ENCODE measurements at regions not wholly inside any gene's neighbourhood (a gene's known extent, or its start where the extent isn't known, plus 50 kb on each side); places are given as distances from the start of the nearest gene placed in this dataset.

DNA sequence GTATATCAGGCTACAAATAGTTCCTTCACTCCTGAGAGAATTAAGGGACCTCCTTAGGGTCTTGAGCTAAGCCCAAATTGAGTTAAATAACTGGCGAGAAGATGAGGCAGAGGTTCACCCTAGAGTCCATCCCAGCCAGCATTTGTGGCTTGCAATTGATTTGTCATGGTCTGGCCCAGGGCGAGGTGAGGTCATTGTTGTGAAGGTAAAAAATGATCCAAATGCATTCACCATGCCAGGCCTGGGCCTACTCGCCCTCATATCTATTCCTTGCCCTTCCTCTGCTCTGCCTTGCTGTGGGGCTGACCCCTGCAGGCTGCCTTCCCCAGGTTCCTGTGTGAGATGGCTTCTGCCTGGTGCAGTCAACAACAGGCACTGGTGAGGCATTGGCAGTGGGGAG is 207.2 kb downstream of the ZNF365 start (continued):
- TF ChIP-seq, protein P1, sequence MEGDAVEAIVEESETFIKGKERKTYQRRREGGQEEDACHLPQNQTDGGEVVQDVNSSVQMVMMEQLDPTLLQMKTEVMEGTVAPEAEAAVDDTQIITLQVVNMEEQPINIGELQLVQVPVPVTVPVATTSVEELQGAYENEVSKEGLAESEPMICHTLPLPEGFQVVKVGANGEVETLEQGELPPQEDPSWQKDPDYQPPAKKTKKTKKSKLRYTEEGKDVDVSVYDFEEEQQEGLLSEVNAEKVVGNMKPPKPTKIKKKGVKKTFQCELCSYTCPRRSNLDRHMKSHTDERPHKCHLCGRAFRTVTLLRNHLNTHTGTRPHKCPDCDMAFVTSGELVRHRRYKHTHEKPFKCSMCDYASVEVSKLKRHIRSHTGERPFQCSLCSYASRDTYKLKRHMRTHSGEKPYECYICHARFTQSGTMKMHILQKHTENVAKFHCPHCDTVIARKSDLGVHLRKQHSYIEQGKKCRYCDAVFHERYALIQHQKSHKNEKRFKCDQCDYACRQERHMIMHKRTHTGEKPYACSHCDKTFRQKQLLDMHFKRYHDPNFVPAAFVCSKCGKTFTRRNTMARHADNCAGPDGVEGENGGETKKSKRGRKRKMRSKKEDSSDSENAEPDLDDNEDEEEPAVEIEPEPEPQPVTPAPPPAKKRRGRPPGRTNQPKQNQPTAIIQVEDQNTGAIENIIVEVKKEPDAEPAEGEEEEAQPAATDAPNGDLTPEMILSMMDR (conservative IDR thresholded peaks at IDR 0.05; ENCODE audit: low read depth in 2 of 2), result no peak
- TF ChIP-seq ZNF114 (CRISPR knock-in tag; IDR thresholded peaks at IDR 0.05), result no peak

DNA sequence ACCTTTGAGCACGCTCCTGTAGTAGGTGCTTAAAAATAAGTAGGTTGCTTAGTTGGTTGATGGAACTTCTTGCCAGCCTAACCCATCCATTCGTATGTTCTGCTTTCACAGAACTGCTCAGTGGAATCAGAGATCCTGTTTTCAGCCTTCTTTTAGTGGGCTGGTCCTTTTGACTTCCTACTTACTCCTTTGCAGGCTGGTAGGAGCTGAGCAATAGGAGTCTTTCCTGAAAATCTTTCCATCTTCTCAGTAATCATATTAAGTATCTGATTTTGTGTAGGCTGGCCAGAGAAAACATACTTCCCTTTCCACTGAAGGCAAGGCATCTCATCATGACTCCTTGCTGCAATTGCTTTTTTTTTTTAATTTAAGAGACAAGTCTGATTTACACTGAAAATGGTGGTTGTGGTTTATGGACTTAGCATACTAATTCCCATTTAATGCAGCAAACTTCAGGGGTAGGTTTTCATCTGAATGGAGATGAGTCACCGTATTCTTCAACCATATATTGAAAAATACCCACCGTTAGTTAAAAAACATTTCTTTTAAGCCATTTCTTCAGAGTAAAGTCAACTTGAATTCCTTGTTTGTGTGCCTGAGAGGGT is 208.0 kb downstream of the ZNF365 start:
- Mint-ChIP-seq H3K4me1 (no peaks in the 10 kb centered on the region), H3K27ac (no peak overlapping the region), H3K27me3 (ENCODE audit: insufficient read depth, low read depth, poor library complexity) (no peaks in the 10 kb centered on the region), H3K9me3 (no peaks in the 10 kb centered on the region), H3K36me3 (ENCODE audit: low read depth) (no peaks in the 10 kb centered on the region), H3K4me3 (no peak overlapping the region)
- Histone ChIP-seq H3K27me3 (ENCODE audit: insufficient read depth) (no peaks in the 10 kb centered on the region), H3K9me2 (ENCODE audit: insufficient read depth) (peaks cover 15% of the 10 kb centered on the region; the same call in 1 of the 2 replicates), H2AFZ (no peak overlapping the region), H3K4me1 (ENCODE audit: insufficient read depth) (no peaks in the 10 kb centered on the region), H3K4me2 (no peak overlapping the region), H3F3A (replicated peaks; ENCODE audit: low read depth) (no peaks in the 10 kb centered on the region), H4K20me1 (replicated peaks; ENCODE audit: insufficient read depth) (no peaks in the 10 kb centered on the region), H3K27ac (ENCODE audit: low read depth) (no peak overlapping the region), H3K79me2 (replicated peaks; ENCODE audit: insufficient read depth) (no peaks in the 10 kb centered on the region), H3K4me3 (no peak overlapping the region), H3K36me3 (ENCODE audit: insufficient read depth) (no peaks in the 10 kb centered on the region)
- ATAC-seq, result no peak
- no peak for DNase-seq (ENCODE audit: low spot score)
- no peak for TF ChIP-seq ZNF114 (CRISPR knock-in tag; IDR thresholded peaks at IDR 0.05)
- TF ChIP-seq EZH2phosphoT487 (IDR thresholded peaks at IDR 0.05; ENCODE audit: unreplicated experiment), result no peak
- TF ChIP-seq ZNF331 (CRISPR knock-in tag; IDR thresholded peaks at IDR 0.05; ENCODE audit: low read depth), result no peak
- no peak for TF ChIP-seq EZH2 (IDR thresholded peaks at IDR 0.05; ENCODE audit: low read depth, unreplicated experiment)
- no peak for TF ChIP-seq NANOG (IDR thresholded peaks at IDR 0.05; ENCODE audit: borderline replicate concordance)
- no peak for TF ChIP-seq CREB1 (CRISPR knock-in tag; IDR thresholded peaks at IDR 0.05; ENCODE audit: low read depth)
- TF ChIP-seq, protein P1 (conservative IDR thresholded peaks at IDR 0.05; ENCODE audit: low read depth in 2 of 2), result no peak
- TF ChIP-seq, protein P2, sequence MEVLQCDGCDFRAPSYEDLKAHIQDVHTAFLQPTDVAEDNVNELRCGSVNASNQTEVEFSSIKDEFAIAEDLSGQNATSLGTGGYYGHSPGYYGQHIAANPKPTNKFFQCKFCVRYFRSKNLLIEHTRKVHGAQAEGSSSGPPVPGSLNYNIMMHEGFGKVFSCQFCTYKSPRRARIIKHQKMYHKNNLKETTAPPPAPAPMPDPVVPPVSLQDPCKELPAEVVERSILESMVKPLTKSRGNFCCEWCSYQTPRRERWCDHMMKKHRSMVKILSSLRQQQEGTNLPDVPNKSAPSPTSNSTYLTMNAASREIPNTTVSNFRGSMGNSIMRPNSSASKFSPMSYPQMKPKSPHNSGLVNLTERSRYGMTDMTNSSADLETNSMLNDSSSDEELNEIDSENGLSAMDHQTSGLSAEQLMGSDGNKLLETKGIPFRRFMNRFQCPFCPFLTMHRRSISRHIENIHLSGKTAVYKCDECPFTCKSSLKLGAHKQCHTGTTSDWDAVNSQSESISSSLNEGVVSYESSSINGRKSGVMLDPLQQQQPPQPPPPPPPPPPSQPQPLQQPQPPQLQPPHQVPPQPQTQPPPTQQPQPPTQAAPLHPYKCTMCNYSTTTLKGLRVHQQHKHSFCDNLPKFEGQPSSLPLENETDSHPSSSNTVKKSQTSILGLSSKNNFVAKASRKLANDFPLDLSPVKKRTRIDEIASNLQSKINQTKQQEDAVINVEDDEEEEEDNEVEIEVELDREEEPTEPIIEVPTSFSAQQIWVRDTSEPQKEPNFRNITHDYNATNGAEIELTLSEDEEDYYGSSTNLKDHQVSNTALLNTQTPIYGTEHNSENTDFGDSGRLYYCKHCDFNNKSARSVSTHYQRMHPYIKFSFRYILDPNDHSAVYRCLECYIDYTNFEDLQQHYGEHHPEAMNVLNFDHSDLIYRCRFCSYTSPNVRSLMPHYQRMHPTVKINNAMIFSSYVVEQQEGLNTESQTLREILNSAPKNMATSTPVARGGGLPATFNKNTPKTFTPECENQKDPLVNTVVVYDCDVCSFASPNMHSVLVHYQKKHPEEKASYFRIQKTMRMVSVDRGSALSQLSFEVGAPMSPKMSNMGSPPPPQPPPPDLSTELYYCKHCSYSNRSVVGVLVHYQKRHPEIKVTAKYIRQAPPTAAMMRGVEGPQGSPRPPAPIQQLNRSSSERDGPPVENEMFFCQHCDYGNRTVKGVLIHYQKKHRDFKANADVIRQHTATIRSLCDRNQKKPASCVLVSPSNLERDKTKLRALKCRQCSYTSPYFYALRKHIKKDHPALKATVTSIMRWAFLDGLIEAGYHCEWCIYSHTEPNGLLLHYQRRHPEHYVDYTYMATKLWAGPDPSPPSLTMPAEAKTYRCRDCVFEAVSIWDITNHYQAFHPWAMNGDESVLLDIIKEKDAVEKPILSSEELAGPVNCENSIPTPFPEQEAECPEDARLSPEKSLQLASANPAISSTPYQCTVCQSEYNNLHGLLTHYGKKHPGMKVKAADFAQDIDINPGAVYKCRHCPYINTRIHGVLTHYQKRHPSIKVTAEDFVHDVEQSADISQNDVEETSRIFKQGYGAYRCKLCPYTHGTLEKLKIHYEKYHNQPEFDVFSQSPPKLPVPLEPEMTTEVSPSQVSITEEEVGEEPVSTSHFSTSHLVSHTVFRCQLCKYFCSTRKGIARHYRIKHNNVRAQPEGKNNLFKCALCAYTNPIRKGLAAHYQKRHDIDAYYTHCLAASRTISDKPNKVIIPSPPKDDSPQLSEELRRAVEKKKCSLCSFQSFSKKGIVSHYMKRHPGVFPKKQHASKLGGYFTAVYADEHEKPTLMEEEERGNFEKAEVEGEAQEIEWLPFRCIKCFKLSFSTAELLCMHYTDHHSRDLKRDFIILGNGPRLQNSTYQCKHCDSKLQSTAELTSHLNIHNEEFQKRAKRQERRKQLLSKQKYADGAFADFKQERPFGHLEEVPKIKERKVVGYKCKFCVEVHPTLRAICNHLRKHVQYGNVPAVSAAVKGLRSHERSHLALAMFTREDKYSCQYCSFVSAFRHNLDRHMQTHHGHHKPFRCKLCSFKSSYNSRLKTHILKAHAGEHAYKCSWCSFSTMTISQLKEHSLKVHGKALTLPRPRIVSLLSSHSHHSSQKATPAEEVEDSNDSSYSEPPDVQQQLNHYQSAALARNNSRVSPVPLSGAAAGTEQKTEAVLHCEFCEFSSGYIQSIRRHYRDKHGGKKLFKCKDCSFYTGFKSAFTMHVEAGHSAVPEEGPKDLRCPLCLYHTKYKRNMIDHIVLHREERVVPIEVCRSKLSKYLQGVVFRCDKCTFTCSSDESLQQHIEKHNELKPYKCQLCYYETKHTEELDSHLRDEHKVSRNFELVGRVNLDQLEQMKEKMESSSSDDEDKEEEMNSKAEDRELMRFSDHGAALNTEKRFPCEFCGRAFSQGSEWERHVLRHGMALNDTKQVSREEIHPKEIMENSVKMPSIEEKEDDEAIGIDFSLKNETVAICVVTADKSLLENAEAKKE (CRISPR knock-in tag; IDR thresholded peaks at IDR 0.05), result no peak
- no peak for TF ChIP-seq STAT1 (IDR thresholded peaks at IDR 0.05; ENCODE audit: unreplicated experiment)
- no peak for TF ChIP-seq JUNB (IDR thresholded peaks at IDR 0.05; ENCODE audit: unreplicated experiment)
- no peak for TF ChIP-seq POLR2AphosphoS5 (IDR thresholded peaks at IDR 0.05; ENCODE audit: low read depth)
